GM18499 (cell line): ENCODE measurements at regions not wholly inside any gene's neighbourhood (a gene's known extent, or its start where the extent isn't known, plus 50 kb on each side); places are given as distances from the start of the nearest gene placed in this dataset.
A peak's percentile ranks its signal among the peaks of the same experiment; 100 is the strongest.

ENCODE experiments used
- ATAC-seq: cut with Tn5 transposase; IDR thresholded peaks from one replicate; pipeline ENCODE4 v1.9.1; 2021; ENCODE audit warnings: moderate number of reproducible peaks; ENCODE audit not compliant: insufficient read depth, unreplicated experiment

DNA sequence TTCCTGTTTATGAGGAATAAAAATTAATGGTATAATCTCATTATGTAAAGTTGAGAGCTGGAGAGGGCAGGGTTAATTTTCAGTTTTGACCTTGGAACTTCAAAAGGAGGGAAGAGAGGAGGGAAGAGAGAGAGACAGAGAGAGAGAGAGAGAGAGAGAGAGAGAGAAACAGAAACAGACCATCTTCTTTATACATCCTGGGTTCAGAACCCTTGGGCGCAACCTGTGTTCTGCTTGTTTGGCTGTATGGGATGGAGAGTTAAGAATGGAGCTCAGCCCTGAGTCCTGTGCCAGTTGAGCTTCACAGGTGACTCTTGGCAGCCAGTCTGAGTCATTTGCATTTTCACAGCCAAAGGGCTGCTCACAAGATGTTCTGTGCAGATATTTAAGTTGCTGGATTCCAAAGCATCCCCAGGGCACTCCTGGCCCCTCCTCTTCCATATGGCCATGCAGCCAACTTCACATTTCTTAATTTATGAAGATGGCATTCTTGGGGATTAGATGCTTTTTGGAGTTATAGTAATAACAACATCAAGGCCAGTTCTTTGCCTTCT lies 143.5 kb downstream of the CARTPT start:
- ATAC-seq: no peak

DNA sequence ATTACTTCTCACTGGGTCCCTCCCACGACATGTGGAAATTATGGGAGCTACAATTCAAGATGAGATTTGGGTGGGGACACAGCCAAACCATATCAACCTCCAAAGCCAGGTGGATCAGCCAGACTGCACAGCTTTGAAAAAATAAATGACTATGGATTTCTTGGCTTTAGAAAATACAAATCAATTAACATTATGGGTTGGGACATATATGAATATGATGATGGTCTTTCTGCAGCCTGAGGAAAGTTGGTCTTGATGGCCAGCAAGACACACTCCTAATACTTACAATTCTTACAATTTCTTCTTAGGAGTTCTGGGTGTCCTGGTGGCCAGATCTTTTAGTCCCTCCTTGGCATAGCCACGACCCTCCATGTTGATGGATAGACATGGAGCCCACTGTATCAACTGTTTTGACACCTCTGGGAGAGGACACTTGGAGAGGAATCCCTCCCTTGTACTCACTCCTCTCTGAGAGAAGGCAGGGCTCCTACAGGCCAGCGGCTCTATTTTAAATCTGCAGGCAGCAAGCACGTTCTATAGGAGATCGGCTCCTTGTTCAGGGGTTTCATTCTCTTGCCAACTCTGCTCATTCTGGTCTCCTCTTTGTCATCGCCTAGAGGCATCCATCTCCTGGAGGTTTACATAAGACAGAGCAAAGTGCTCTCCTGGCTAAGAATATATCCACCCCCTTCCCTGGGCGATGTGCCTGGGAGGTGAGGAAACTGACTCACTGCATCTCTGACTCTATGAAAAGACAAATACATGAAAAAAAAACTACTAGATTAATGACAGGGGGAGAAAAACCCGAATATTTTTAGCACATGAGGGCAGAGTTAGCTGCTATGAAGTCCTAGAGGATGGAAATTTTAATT lies 145.9 kb downstream of the CARTPT start:
- ATAC-seq: no peak

DNA sequence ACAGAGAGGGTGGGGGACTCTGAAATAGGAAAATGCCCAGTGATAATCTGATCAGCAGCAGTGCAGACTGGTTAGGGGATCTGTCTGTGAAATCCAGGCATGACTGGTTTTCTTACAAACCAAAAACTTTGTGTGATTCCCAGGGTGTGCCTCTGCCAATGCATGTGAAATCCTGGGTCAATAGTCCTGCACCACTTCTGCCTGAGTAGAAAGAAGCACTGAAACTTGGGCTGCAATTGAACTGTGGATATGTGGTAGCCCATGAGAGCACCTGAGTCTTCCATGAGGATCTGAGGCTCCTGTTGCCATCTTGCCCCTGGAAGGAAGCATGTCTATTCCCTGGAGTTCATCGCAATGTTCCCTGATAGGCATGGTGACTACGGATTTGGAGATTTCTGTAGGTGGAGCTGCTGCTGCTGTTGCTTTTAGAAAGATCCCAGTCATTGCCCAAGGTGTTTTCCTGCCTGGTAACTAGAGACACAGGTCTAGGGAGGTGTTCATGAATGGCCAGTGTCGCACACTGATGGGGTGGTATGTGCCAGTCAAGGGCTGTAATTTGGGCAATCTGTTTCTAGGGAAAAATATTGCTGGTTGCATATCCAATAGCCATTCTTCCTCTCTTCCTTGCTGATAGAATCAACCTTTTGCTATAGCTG lies 146.7 kb downstream of the CARTPT start:
- no peak for ATAC-seq

DNA sequence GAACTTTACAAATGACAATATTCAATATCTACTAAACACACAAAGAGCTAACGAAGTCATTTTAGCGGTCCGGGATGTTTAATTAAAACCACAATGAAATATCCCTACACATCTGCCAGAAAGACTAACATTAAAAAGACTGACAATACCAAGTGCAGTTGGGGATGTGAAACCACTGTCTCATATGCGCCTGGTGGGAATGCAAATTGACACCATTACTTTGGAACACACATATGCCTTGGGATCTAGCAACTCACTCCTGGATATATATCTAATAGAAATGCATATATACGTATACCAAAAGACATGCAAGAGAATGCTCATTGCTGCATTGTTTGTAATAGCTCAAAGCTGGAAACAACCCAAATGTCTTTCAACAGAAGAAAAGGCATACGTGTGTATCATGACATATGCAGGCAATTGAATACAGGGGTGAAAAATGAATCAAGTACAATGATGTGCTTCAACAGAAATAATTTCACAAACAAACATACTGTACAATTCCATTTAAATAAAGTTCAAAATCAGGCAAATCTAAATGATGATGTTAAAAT lies 153.3 kb downstream of the CARTPT start:
- ATAC-seq: no peak

DNA sequence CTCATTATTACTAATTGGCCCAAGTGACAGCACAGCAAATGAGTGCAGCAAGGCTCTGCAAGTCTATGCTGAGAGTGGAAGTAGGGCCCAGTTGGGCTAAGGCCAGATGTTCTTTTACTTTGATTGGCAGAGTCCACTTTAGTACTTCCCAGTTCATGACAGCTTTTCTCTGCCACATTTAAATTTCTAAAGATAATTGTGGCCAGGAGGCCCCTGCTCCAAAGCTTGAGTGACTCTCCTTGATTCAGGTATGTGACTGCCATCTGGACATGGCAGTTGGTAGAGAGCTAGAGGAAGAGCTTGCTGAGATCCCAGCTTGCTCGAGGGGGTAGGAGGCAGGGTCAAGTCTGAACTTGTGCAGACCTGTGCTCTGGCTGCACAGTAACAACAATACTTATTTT lies 154.1 kb downstream of the CARTPT start:
- ATAC-seq: no peak

DNA sequence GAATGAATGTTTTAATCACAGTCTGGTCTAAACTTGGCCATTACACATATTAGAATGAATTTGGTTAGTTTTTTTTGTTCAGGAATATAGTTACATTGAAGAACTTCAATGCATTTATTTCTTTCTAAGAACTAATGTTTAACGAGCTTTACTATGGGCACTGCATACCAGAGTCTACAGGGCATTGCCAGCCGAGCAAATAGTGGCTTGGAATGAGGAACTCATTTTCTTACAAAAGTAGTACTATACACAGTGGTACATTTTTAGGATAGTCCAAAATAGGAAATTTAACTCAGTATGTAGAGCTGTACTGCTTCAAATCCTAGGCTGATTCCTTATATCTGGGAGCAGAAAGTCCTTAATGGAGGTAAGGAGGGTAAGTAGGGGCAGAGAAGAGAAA lies 155.4 kb downstream of the CARTPT start:
- ATAC-seq: no peak

DNA sequence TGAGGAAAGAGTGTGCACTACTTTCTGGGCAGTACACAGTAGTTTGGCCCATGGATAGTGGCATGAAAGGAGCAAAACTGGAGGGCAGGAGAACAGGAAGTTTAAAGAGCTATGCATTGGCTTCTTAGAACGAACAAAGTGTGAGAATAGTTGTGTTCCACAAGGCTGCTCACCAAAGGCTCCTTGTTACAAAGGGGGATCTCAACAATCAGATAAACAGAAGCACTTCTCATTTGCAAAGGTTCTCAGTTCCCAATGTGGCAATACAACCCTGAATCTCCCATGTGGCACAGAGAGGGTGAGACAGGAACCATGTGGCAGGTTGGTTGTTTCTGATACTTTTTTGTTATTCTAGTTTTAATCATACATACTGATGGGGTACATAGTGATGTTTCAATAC lies 158.4 kb downstream of the CARTPT start:
- no peak for ATAC-seq

DNA sequence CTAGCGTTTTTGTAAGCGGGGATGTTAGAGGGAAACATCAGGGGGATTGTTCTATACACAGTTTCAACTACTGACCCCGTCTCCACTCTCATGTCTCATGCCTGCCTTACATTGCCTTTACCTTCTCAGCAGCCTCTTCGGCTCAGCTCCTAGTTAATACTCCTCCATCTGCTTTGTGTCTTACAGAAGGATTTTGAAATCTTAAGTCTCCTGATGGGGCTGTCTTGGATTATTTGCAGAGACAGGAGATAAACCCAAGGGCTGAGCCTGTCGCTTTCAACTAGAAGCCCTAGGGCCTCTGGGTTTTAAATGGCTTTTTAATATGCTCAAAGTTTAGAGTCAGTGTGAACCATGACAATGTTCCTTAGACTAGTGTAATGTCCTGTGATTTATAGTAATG lies 161.5 kb downstream of the CARTPT start:
- no peak for ATAC-seq

DNA sequence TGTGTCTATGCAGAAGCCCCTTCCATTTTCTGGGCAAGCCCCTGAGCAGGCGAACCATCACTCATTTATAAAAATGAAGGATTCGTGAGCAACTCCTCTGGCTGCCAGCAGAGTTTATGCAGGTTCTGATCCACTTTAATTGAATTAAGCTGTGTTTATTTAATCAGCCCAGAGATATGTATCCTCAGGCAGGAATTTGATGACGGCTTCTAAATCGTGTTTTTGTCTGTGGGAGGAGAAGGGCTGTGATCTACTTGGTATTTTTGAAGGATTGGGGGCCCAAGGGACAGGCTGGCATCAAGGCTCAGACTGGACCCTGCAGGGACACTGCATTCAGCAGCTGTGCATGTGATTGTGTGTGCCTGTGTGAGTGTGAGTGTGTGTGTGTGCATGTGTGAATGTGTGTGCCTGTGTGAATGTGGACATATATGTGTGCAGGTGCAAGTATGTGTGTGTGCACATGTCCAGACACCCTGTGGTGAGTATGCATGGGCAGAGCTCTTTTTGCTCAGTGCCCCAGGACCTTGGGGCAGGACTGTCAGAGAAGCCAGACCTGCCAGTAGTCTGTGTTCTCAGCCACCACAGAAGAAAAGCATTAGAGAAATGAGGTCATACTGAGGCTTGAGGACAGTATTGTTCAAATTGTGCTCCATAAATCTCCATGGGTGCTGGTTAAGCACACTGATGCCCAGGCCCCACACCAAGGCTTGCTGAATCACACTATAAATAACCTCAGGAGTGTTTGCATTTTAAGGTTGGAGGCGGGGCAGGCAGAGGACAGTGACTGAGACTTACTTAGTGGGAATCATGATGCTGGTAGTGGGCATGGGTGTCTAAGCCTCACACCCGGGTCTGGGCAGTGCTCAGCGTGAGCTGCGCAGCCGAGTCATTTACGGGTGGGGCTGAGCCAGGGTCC lies 164.0 kb downstream of the CARTPT start:
- no peak for ATAC-seq

DNA sequence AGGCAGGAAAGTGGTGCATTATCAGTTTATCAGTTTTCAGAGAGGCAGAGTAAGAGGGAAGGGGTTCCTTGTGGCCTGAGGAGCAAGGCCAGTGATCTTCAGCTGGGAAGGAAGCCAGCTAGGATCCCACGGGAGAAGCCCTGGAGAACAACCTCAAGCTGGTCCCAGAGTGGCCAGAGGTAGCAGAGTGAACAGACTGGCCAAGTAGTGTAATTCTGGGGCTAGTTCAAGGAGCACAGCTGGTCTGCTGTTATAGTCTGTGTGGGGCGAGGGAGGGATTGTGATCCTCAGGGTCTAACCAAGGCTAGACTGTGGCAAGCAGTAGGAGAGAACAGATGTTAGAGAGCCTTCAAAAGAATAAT lies 164.6 kb downstream of the CARTPT start:
- ATAC-seq: no peak

DNA sequence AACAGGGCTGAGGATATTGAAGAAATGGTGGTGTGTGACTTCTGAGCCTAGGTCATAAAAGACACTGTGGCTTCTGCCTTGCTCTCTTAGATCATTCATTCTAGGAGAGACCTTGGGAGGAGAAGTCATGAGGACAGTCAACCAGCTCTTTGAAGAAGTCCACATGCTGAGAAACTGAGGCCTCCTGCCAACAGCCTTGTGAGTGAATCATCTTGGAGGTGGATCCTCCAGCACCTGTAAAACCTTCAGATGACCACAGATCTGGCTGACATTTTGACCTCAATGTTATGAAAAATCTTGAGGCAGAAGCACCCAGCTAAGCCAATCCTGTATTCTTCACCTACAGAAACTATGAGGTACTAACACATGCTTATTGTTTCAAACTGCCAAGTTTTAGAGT lies 165.9 kb downstream of the CARTPT start:
- no peak for ATAC-seq

DNA sequence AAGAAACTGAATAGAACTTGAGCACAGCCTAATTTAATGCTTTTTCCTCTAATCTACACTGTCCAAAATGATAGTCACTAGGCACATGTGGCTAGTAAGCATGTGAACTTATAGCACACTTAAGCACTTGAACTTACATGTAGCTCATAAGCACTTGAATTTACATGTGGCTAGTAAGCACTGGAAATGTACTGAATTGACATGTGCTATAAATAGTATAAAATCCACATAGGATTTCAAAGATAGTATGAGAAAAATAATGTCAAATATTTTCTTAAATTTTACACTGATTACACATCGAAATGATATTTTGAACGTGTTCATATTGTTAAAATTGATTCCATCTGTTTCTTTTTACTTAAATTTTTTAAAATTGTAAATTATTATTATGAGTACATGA lies 167.3 kb downstream of the CARTPT start:
- no peak for ATAC-seq

DNA sequence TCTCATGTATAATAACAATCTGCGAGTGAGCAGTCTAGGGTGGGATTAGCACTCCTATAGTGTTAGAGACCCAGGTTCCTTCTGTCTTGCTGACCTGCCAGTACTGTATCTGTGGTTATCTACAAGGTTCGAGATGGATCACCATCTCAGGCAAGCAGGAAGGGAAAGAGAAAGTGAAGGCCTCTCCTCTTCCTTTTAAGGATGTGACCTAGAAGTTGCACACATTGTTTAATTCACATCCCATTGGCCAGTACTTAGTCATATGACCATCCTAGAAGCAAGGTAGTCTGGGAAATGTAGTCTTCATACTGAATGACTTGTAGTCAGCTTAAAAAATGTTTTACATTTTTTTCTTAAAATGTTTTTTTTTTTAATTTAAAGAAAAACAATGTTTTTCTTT lies 168.6 kb downstream of the CARTPT start:
- peak; percentile 99 for ATAC-seq

DNA sequence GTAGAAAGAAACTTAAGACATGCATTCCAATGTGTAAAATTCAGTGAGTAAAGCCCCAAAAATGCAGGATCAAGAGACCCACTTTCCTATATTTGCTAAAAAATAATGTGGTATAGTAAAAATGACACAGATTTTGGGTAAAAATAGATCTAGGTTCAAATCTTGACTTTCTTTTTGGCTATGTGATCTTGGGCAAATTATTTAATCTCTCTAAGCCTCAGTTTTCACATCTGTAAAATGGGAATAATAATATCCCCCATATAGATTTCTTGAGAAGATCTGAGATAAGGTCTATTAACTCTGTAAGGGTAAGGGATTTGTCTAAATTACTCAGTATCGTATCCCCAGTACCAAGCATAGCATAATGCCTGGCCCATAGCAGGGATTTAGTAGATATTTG lies 172.3 kb downstream of the CARTPT start:
- ATAC-seq: no peak

DNA sequence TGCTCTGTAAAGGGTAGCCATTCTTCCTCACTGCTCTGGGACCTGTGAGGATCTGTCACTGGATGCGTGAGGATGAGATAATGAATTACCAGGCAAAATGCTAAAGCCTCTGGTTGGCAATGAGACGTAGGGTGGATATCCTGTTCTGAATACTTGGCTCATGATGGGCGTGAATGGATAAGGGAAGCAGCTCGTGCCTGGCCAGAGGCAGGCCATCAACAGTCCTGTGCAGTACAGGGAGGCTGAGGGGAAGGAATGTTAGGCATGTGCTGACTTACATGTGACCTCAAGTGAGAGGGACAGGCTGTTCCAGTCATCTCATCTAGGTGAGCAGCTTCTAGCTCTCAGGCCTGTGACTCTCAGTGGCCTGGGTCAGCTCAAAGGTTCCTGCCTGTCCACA lies 172.8 kb downstream of the CARTPT start:
- no peak for ATAC-seq

DNA sequence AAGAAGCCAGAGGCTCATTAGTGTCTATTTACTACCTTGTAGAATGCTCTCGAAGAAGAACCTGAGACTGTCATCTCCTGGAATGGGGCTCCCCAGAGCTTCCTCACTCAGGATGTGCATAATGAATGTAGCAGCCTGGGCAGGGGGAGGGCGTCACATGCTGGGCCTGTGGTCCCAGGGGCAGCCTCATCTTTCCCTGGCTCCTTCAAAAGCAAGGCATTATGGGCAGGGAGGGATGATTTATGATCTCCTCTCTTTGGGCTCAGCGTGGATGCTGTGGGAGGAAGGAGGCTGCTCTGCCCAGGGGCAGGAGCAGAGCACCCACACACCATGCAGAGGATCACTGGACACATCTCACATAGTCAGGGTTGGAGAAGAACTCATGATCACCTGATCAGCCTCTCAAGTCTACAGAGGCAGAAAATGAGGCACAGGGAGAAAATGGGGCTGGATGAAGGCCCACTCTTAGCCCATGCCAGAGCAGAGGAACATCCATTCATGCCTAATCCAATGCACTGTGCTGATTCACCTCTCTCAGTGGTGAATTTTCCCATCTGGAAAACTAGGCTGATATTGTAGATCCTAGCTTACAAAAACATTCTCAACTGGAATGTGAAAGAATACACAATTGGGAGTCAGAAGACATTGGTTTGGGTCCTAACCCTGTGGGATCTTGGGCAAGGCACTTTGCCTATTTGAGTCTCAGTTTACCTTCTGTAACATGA lies 173.7 kb downstream of the CARTPT start:
- ATAC-seq: no peak

DNA sequence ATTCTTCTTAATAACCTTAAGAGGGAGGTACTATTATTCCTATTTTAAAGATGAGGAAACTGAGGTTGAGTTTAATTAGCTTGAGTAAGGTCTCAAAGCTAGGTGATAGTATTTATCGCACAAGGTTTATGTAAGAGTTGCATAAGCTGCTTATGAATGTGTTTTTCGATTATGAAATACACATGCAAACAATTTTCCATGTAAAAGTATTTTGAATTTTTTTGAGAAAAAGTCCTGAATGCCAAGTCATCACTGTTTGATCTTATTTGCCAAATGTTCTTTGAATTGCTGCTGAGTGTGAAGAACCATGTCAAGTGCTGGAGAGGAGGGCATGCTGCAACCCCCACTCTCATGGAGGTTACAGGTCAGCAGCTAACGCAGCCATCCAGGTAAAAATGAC lies 174.4 kb downstream of the CARTPT start:
- ATAC-seq: no peak

DNA sequence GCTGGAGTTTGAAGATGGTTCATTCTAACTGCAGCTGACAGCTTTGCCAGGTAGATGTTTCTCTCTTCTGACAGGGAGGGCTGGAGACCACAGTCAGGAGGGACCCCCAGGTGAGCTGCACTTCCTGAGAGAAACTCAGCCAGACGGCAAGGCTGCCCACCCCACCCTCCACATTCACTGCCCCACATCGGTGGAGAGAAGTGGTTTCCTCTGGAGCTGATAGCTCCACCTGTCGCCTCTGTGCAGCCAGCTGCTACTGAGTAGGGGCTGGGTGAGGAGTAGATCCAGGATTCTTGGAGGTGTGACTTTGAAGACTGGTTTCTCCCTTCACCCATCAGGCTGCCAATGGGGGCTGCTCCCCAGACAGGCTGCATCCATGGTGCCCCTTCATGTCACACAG lies 175.0 kb downstream of the CARTPT start:
- ATAC-seq: no peak

DNA sequence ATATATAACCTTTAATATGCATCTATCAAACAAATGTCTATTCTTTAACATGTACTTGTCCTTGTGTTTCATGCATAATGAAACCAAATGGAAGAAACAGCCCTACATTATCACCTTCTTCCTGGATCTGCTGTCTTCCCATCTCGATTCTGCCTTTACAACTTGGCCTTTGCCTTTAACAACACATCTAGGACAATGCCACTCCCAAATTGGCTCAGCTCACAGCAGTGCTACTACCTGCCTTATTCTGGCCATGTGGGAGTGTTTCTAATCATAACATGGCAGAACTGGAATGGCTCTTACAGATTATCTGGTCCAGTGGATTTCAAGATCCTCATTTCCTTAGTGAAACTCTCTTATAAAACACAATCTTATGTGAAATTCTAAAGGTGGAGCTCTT lies 176.5 kb downstream of the CARTPT start:
- ATAC-seq: no peak

DNA sequence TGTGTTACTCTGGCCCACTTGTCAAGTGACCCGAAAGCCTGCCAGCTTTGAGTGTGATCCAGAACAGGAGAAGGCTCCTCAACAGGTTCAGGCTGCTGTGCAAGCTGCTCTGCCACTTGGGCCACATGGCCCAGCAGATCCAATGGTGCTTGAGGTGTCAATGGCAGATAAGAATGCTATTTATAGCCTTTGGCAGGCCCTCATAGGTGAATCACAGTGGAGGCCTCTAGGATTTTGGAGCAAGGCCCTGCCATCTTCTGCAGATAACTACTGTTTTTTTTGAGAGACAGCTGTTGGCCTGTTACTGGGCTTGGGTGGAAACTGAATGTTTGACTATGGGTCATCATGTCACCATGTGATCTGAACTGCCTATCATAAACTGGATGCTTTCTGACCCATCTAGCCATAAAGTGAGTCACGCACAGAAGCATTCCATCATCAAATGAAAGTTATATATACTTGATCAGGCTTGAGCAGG lies 180.8 kb downstream of the CARTPT start:
- ATAC-seq: no peak
